HG02870 (cell line): ENCODE measurements at regions not wholly inside any gene's neighbourhood (a gene's known extent, or its start where the extent isn't known, plus 50 kb on each side); places are given as distances from the start of the nearest gene placed in this dataset.
A peak's percentile ranks its signal among the peaks of the same experiment; 100 is the strongest.

Source experiments
- ATAC-seq: cut with Tn5 transposase; IDR thresholded peaks from one replicate; pipeline ENCODE4 v1.9.1; 2021; ENCODE audit warnings: mild to moderate bottlenecking, moderate library complexity; ENCODE audit not compliant: unreplicated experiment

- no peak for ATAC-seq
Measured at GRCh38 chr15:39323706-39324105, 257.2 kb upstream of the THBS1 start.

GRCh38 chr15:39326306-39326975 is 254.4 kb upstream of the THBS1 start:
- no peak for ATAC-seq

GRCh38 chr15:39327005-39327730 is 253.7 kb upstream of the THBS1 start:
- ATAC-seq, result no peak

GRCh38 chr15:39330061-39330460 is 250.8 kb upstream of the THBS1 start:
- no peak for ATAC-seq

GRCh38 chr15:39331584-39331983 is 249.3 kb upstream of the THBS1 start:
- no peak for ATAC-seq

DNA sequence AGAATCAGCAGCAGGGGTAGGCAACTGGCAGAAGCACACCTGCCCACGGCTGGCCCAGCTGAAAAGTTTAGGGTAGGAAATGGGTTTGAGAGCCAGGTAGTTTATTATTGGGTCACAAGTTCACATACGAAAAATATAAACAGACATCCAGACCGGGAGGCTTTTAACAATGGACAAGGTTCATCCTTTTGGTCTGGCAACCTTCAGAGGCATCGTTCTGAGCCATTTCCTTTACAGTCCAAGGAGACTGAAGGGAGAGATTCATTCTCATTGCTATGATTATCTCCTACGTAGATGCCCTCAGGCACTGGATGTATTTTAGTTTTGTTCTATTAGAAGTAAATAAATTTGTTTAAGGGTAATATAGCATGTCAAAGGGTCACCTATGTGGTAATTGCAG is 248.0 kb upstream of the THBS1 start:
- no peak for ATAC-seq

GRCh38 chr15:39333393-39333792 is 247.5 kb upstream of the THBS1 start:
- ATAC-seq, result no peak

DNA sequence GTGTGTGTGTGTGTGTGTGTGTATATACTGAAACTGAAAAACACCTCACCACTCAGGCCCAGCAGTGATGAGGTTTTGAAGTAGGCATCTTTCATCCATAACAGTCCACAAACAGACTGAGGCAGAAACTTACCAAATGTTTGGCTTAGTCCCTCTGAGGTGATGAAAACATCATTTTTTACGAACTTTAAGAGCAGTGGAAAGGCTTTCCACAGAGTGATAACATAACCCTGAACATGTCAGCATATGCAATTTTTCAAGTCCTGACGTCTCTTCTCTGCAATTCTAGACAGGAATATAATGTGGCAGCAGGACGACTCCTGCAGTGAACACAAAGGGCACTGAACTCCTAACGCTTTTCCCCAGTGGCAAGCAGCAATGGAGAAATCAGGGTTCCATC is 247.0 kb upstream of the THBS1 start:
- no peak for ATAC-seq

- ATAC-seq, result no peak
Measured at GRCh38 chr15:39336926-39337325, 244.0 kb upstream of the THBS1 start.

GRCh38 chr15:39338251-39338650 is 242.6 kb upstream of the THBS1 start:
- ATAC-seq, result no peak

GRCh38 chr15:39340903-39341645 is 239.8 kb upstream of the THBS1 start:
- ATAC-seq, result no peak

DNA sequence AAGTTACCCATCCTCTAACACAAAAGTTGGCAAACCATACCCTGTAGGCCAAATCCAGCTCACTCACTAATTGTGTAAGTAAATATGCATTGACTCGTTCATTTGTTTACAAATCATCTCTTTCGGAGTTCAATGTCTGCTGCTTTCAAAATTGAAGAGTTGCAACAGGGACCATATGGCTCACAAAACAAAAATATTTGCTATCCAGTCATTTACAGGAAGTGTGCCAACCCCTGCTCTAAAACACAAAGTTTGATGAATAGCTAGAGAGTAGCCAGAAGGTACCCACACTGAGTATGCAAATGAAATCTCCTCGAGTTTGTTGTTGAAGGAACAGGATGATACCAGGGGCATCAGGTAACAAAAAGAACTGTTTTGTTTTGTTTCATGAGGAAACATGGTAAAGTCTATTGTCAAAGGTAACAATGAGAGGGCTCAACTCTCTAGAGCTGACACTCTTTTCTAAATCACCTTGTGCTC is 236.2 kb upstream of the THBS1 start:
- no peak for ATAC-seq

- no peak for ATAC-seq
Measured at GRCh38 chr15:39345176-39345575, 235.7 kb upstream of the THBS1 start.

GRCh38 chr15:39347453-39347852 is 233.4 kb upstream of the THBS1 start:
- no peak for ATAC-seq

DNA sequence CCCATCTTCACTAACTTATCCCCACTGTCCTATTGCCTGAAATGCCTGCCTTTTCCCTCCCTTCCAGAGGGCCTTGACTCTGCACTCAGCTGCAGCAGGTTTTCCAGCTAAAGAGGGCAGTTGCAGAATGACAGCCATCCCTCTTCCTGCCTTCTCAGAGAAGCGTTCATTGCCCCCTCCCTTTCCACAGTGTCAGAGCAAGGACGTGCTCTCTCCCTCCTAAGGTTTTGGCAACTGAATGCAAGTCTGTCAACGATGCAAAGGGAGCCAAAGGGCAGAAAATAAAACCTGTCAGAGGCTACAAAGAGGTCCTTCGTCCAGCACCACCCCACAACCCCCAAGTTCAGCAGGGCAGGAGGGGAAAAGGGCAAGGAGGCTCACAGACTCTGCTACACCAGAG is 230.1 kb upstream of the THBS1 start:
- ATAC-seq, result no peak

GRCh38 chr15:39354189-39354588 is 226.7 kb upstream of the THBS1 start:
- no peak for ATAC-seq

- ATAC-seq, result no peak
Measured at GRCh38 chr15:39357480-39358268, 223.2 kb upstream of the THBS1 start.

GRCh38 chr15:39358441-39359041 is 222.3 kb upstream of the THBS1 start:
- ATAC-seq, result peak; percentile 47

DNA sequence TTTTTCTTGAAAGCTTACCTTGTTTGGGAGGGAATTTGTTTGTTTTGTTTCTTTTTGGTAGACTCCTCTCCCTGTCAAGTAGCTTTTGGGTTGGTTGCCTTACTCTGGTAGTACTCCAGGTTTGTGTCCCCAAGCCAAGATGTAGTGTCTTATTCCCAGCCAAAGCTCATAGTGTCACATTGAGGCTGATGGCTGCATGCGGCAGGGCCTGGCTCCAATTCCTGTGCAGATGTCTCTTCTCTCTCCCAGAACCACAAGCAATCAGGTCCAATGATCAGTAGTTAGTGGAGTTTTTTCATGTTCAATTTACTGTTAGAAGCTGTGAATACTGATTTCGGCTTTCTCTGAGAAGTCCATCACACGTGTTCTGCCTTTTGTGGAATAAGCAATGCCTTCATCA is 221.1 kb upstream of the THBS1 start:
- no peak for ATAC-seq

DNA sequence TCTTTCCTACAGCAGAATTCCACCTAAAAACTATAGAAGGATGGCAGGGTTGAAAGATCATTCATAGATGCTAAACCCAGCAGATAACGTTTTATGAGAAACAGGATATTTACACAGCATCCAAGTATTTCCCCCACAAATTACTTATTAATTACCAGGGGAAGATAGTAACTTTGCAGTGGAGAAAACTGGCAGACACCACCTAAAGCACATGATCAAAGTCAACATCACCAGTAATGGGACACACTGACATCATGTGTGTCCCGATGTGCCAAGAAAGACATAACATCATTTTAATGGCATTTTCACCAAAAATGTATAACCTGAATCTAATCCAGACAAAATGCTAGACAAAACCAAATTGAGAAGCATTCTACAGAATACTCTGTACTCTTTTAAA is 220.4 kb upstream of the THBS1 start:
- ATAC-seq, result no peak

- ATAC-seq, result no peak
Measured at GRCh38 chr15:39361497-39361896, 219.4 kb upstream of the THBS1 start.
